ENCODE measurements at regions not wholly inside any gene's neighbourhood (a gene's known extent, or its start where the extent isn't known, plus 50 kb on each side); places are given as distances from the start of the nearest gene placed in this dataset.
"Not testable (repeated sequence)": the region's sequence is repeated elsewhere in the genome, so short reads cannot be mapped to it uniquely, and the experiment has no call there.

DNA sequence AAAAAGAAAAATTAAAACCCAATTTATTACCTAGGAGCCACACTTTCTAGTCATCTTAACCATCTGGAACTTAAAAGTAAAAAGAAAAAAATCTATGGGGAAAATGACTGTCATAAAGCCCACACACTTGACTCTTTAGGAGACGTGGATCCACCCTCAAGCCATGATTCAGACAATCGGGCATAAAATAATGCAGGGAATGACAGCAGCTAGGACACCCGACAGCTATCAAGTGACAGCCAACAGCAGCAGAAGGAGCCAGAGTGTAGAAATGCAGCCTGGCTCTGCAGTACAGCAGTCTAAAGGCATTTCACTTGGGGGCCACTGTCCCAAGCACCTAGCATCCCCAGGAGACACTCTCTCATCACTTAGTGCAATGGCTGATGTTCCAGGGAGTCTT lies 226.9 kb downstream of the CAAP1 start:
- in situ Hi-C loops (cut with MboI; ENCODE audit: low pct_unique_long_range_greater_than_20kb, low sequenced_read_pairs, unreplicated experiment) = no loop called here
- DNase-seq (ENCODE audit: low spot score) = no peak
- TF ChIP-seq, protein P1, sequence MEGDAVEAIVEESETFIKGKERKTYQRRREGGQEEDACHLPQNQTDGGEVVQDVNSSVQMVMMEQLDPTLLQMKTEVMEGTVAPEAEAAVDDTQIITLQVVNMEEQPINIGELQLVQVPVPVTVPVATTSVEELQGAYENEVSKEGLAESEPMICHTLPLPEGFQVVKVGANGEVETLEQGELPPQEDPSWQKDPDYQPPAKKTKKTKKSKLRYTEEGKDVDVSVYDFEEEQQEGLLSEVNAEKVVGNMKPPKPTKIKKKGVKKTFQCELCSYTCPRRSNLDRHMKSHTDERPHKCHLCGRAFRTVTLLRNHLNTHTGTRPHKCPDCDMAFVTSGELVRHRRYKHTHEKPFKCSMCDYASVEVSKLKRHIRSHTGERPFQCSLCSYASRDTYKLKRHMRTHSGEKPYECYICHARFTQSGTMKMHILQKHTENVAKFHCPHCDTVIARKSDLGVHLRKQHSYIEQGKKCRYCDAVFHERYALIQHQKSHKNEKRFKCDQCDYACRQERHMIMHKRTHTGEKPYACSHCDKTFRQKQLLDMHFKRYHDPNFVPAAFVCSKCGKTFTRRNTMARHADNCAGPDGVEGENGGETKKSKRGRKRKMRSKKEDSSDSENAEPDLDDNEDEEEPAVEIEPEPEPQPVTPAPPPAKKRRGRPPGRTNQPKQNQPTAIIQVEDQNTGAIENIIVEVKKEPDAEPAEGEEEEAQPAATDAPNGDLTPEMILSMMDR (IDR thresholded peaks at IDR 0.05; ENCODE audit: extremely low read depth, insufficient read depth, missing control alignments) = no peak

DNA sequence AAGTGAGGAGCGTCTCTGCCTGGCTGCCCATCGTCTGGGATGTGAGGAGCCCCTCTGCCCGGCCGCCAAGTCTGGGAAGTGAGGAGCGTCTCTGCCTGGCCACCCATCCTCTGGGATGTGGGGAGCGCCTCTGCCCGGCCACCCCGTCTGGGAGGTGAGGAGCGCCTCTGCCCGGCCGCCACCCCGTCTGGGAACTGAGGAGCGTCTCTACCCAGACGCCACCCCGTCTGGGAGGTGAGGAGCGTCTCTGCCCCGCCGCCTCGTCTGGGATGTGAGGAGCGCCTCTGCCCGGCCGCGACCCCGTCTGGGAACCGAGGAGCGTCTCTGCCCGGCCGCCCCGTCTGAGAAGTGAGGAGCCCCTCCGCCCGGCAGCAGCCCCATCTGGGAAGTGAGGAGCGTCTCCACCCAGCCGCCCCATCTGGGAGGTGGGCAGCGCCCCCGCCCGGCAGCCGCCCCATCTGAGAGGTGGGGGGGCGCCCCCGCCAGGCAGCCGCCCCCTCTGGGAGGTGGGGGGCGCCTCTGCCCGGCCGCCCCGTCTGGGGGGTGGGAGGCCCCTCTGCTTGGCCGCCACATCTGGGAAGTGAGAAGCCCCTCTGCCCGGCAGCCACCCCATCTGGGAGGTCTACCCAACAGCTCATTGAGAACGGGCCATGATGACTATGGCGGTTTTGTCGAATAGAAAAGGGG lies 228.4 kb downstream of the CAAP1 start:
- in situ Hi-C loops (cut with MboI; ENCODE audit: low pct_unique_long_range_greater_than_20kb, low sequenced_read_pairs, unreplicated experiment); DNase-seq (ENCODE audit: low spot score): not testable (repeated sequence)

DNA sequence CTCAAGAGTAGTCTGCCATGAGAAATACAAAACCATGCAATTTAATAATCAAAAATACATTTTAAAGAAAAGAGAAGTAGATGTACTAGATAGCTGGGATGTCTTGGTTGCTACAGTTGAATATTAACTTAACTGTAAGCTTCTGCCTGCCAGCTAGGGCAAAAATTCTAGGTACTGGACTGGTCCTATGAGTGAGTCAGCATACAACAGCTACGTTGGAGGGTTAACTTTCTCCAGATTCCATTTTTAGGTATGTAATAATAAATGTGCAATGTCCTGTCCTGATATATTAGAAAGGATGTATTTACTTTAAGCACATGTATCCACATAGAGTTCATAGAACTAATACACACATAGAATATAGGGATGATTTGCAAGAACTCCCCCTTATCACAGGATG lies 230.1 kb downstream of the CAAP1 start:
- DNase-seq (ENCODE audit: low spot score) = no peak
- TF ChIP-seq, protein P1 (IDR thresholded peaks at IDR 0.05; ENCODE audit: extremely low read depth, insufficient read depth, missing control alignments) = no peak
- in situ Hi-C loops (cut with MboI; ENCODE audit: low pct_unique_long_range_greater_than_20kb, low sequenced_read_pairs, unreplicated experiment) = no loop called here

DNA sequence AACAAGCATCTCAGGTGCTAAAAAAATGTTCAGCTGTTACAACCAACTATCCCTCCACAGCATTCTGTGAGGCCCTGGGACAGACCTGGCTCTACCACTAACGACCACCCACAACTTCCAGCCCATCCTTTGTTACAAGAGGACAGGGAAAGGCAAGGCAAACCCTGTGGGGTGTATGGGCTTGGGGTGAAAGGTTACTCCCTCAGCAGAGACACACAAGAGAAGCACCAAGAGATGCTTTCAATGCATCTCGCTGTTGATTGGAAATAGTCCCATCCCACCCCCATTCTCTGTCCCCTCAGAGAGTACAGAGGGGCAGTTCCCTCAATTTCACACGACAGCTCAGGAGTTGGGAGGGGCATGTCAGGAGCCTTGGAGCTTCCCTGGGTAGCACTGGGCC lies 234.1 kb downstream of the CAAP1 start:
- TF ChIP-seq, protein P1 (IDR thresholded peaks at IDR 0.05; ENCODE audit: extremely low read depth, insufficient read depth, missing control alignments) = no peak
- in situ Hi-C loops (cut with MboI; ENCODE audit: low pct_unique_long_range_greater_than_20kb, low sequenced_read_pairs, unreplicated experiment) = no loop called here
- no peak for DNase-seq (ENCODE audit: low spot score)

DNA sequence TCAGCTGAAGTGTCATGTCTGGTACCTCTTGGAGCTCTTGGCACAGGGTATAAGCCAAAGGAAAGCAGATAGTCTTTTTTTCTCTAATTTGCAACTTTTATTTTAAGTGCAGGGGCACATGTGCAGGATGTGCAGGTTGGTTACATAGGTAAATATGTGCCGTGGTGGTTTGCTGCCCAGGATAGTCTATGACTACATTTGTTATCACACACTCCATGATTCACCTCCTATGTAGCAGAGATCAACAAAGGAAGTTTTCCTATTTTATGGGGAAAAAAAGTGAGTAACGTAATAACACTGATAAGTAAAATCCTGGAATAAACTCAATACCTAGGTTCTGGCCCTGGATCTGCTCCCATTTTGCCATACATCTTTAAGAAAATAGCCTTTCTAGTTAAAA lies 234.6 kb downstream of the CAAP1 start:
- in situ Hi-C loops (cut with MboI; ENCODE audit: low pct_unique_long_range_greater_than_20kb, low sequenced_read_pairs, unreplicated experiment) = no loop called here
- no peak for DNase-seq (ENCODE audit: low spot score)
- TF ChIP-seq, protein P1 (IDR thresholded peaks at IDR 0.05; ENCODE audit: extremely low read depth, insufficient read depth, missing control alignments) = no peak

DNA sequence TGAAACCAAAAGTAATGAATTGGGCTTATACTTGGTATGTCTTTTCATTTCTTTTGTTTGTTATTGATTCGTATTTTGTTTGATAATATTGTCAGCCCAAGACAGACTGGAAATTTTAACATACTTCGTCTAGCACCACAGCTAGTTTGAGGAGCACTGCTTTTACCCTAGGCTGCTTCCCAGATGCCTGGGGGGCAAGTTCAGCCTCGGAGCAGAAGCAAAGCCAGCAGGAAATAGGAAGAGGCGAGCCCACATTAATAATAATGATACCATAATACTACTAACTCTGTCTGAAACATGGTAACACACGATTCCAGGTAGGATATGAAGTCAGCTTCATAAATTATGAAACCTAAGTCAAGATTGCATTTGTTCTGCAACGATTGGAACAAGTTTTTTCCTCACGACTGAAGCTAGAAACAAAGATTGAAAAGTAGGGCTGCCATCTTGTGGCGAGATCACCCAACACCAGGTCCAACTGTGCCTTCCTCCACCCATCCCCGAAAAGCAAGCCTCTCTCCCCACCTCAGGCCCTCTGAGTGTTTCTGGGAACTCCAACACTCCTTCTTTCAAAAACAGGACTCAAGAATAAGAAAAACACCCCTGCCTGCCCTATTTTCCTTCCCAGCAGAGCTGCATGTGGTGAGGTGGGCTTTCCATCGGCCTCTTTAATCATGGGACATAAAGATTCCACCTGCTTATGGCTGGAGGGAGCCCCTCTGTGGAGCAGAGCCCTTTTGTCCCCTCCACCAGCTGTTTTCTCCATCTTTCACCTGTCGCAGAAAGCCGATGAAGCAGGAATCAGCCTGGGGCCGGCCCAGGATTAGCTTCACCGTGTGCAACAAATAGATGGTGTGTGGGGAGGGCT lies 236.4 kb downstream of the CAAP1 start:
- in situ Hi-C loops (cut with MboI; ENCODE audit: low pct_unique_long_range_greater_than_20kb, low sequenced_read_pairs, unreplicated experiment) = no loop called here
- TF ChIP-seq, protein P1 (IDR thresholded peaks at IDR 0.05; ENCODE audit: extremely low read depth, insufficient read depth, missing control alignments) = peak; percentile 31
- DNase-seq (ENCODE audit: low spot score) = peak; percentile 30

DNA sequence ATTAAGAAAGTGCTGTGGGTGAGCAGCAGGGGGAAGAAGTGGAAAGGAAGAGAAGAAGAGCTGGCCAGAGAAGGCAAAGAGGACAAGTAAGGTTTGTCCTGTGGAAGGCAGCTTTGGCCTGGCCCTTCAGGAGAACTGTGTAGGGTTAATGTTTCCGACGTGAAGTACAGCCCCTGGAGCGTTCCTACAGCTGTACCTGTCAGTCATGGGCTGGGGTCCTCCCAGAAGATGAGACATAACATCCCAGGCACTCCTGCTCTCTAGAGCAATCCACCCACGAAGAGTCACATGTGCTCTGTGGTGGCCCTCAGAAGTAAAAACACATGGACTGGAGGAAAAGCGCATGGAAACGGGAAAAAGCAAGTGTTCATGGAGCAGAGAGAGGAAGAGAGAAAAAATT lies 237.4 kb downstream of the CAAP1 start:
- in situ Hi-C loops (cut with MboI; ENCODE audit: low pct_unique_long_range_greater_than_20kb, low sequenced_read_pairs, unreplicated experiment) = no loop called here
- TF ChIP-seq, protein P1 (IDR thresholded peaks at IDR 0.05; ENCODE audit: extremely low read depth, insufficient read depth, missing control alignments) = no peak
- DNase-seq (ENCODE audit: low spot score) = no peak

All from GM13977 (cell line).